Osteocyte (in vitro differentiated cells): ENCODE measurements at regions not wholly inside any gene's neighbourhood (a gene's known extent, or its start where the extent isn't known, plus 50 kb on each side); places are given as distances from the start of the nearest gene placed in this dataset.
A peak's percentile ranks its signal among the peaks of the same experiment; 100 is the strongest.

Experiments used
- DNase-seq: peaks from one replicate; pipeline ENCODE4 v3.0.0; 2021; ENCODE audit warnings: mixed read lengths; ENCODE audit not compliant: unreplicated experiment; ENCODE audit errors: extremely low spot score
- H3K27ac Mint-ChIP-seq: one replicate; pipeline ENCODE4 v1.8.0; 2021; ENCODE audit warnings: mild to moderate bottlenecking, mixed read lengths; ENCODE audit not compliant: unreplicated experiment
- H3K27me3 Mint-ChIP-seq: one replicate; pipeline ENCODE4 v1.8.0; 2021; ENCODE audit warnings: mixed read lengths; ENCODE audit not compliant: unreplicated experiment
- H3K36me3 Mint-ChIP-seq: one replicate; pipeline ENCODE4 v1.8.0; 2021; ENCODE audit warnings: mixed read lengths; ENCODE audit not compliant: unreplicated experiment
- H3K4me1 Mint-ChIP-seq: one replicate; pipeline ENCODE4 v1.8.0; 2021; ENCODE audit warnings: mixed read lengths; ENCODE audit not compliant: unreplicated experiment
- H3K4me3 Mint-ChIP-seq: one replicate; pipeline ENCODE4 v1.8.0; 2021; ENCODE audit warnings: mild to moderate bottlenecking, moderate library complexity, mixed read lengths; ENCODE audit not compliant: unreplicated experiment
- H3K9me3 Mint-ChIP-seq: one replicate; pipeline ENCODE4 v1.8.0; 2021; ENCODE audit warnings: mixed read lengths; ENCODE audit not compliant: unreplicated experiment
- CTCF ChIP-seq: fragments of 200-600 bp; sonication (generic); IDR thresholded peaks from 2 replicates; pipeline ENCODE4 v1.5.0; 2021; ENCODE audit warnings: antibody characterized with exemption, mild to moderate bottlenecking, moderate library complexity

- H3K4me3 Mint-ChIP-seq, result no peak overlapping the region
- peaks cover 9% of the 10 kb centered on the region for H3K4me1 Mint-ChIP-seq
- no peaks in the 10 kb centered on the region for H3K36me3 Mint-ChIP-seq
- H3K27ac Mint-ChIP-seq, result no peak overlapping the region
- peaks cover 59% of the 10 kb centered on the region for H3K27me3 Mint-ChIP-seq
- no peak for TF ChIP-seq CTCF
- no peaks in the 10 kb centered on the region for H3K9me3 Mint-ChIP-seq
- no peak for DNase-seq
Measured at GRCh38 chr2:58768715-58769080, 527.6 kb upstream of the FANCL start.

- DNase-seq, result no peak
- TF ChIP-seq CTCF, result no peak
- no peak overlapping the region for H3K4me3 Mint-ChIP-seq
- H3K9me3 Mint-ChIP-seq, result no peaks in the 10 kb centered on the region
- H3K27me3 Mint-ChIP-seq, result peaks cover 63% of the 10 kb centered on the region
- no peaks in the 10 kb centered on the region for H3K36me3 Mint-ChIP-seq
- H3K27ac Mint-ChIP-seq, result no peak overlapping the region
- H3K4me1 Mint-ChIP-seq, result peaks cover 9% of the 10 kb centered on the region
Measured at GRCh38 chr2:58767828-58768714, 526.9 kb upstream of the FANCL start.

GRCh38 chr2:58764338-58765104 is 523.4 kb upstream of the FANCL start:
- DNase-seq, result no peak
- H3K9me3 Mint-ChIP-seq, result no peaks in the 10 kb centered on the region
- TF ChIP-seq CTCF, result no peak
- H3K4me3 Mint-ChIP-seq, result no peak overlapping the region
- peaks cover 48% of the 10 kb centered on the region for H3K27me3 Mint-ChIP-seq
- peaks cover 2% of the 10 kb centered on the region for H3K4me1 Mint-ChIP-seq
- no peak overlapping the region for H3K27ac Mint-ChIP-seq
- no peaks in the 10 kb centered on the region for H3K36me3 Mint-ChIP-seq

GRCh38 chr2:58762176-58762781 is 521.2 kb upstream of the FANCL start:
- Mint-ChIP-seq H3K36me3 (no peaks in the 10 kb centered on the region), H3K4me1 (no peaks in the 10 kb centered on the region), H3K9me3 (no peaks in the 10 kb centered on the region), H3K27ac (no peak overlapping the region), H3K4me3 (no peak overlapping the region), H3K27me3 (peaks cover 42% of the 10 kb centered on the region)
- peak; percentile 87 for TF ChIP-seq CTCF
- DNase-seq, result no peak

- H3K36me3 Mint-ChIP-seq, result no peaks in the 10 kb centered on the region
- no peak overlapping the region for H3K4me3 Mint-ChIP-seq
- DNase-seq, result no peak
- peaks cover 19% of the 10 kb centered on the region for H3K27me3 Mint-ChIP-seq
- H3K4me1 Mint-ChIP-seq, result no peaks in the 10 kb centered on the region
- no peaks in the 10 kb centered on the region for H3K9me3 Mint-ChIP-seq
- no peak for TF ChIP-seq CTCF
- no peak overlapping the region for H3K27ac Mint-ChIP-seq
Measured at GRCh38 chr2:58757971-58758370, 516.8 kb upstream of the FANCL start.
